NCI-H1694 treated with DMSO at 0.1 percent for 48 hours (cell line): ENCODE measurements at regions not wholly inside any gene's neighbourhood (a gene's known extent, or its start where the extent isn't known, plus 50 kb on each side); places are given as distances from the start of the nearest gene placed in this dataset.

Experiments
- DNase-seq: peaks from one replicate; lab custom pipeline; 2025; lab: John Stamatoyannopoulos, UW

GRCh38 chr10:120372917-120373316 is 84.1 kb upstream of the PLPP4 start:
- no peak for DNase-seq

GRCh38 chr10:120375666-120376065 is 81.4 kb upstream of the PLPP4 start:
- DNase-seq, result no peak

DNA sequence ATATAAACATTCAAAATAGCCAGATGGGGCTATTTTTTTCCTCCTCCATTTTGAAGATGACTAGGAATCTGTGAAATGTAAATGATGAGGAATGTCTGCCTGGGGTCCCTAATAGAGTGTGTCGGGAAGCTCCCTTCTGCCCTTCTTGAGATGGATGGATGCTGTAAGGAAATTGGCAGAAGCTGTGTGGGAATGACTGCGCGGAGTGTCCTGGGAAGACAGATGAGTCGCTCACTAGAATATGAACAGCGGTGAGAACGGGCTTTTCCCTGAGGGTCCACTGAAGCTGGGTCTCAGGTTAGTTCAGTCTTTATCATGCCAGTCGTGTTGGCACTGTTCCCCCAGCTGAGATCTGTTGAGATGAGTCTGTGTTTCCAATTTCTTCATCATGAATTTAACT is 75.1 kb upstream of the PLPP4 start:
- DNase-seq, result no peak

- DNase-seq, result no peak
Measured at GRCh38 chr10:120382360-120382759, 74.7 kb upstream of the PLPP4 start.

- DNase-seq, result no peak
Measured at GRCh38 chr10:120385992-120386391, 71.0 kb upstream of the PLPP4 start.

DNA sequence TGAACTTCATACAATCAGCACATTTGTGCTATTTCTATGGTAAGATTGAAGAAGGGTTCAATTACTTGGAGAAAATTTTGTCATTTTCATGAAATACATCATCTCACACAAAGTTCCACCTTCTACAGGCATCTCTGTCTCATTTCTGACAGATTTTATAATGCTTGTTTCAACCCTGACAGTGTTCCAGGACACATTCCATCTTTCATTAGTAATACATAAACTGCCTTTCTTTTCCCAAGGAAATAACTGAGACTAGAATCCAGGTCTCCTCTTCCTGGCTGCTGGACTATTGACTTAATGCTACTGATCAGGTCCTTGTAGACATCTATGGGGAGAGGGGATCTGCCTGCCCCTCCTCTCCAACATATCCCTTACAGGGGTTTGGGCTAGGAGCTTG is 70.1 kb upstream of the PLPP4 start:
- no peak for DNase-seq

GRCh38 chr10:120387326-120387725 is 69.7 kb upstream of the PLPP4 start:
- no peak for DNase-seq

DNA sequence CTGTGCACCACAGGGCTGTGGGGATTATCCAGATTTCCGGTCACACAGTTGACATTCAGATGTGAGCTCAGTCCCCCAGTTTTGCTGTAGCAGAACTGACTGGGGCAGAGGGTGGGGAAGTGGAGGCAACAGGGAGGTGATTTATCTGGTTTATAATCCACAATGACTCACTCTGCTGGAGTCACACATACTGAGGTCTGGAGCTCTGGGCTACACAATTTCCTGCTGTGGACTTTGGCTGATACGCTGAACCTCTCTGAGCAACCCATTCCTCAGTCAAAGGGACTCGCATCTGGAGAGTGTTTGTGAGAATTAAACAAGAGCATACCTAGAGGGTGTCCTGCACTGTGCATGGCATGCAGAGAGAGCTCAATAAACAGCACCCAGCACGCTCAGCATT is 64.8 kb upstream of the PLPP4 start:
- DNase-seq, result no peak

- no peak for DNase-seq
Measured at GRCh38 chr10:120392671-120393079, 64.4 kb upstream of the PLPP4 start.

DNA sequence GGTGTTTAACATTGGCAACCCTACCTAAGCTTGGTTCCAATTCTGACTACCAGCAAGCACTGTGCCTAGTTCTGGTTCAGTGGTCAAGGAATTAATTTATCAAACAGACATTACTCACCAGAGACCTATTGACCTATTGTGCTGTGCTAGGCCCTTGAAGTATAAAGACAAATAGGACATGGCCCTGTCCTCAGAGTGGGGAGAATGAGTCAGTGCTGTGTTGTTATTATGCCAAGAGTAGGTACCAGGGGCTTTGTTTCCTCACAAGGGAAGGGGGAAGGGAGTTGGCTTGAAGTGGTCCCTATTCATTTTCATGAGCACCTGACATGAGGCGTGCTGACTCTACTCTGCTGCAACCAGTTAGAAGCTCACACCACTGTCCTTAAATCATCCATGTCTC is 62.6 kb upstream of the PLPP4 start:
- no peak for DNase-seq

GRCh38 chr10:120396228-120396627 is 60.8 kb upstream of the PLPP4 start:
- no peak for DNase-seq

DNA sequence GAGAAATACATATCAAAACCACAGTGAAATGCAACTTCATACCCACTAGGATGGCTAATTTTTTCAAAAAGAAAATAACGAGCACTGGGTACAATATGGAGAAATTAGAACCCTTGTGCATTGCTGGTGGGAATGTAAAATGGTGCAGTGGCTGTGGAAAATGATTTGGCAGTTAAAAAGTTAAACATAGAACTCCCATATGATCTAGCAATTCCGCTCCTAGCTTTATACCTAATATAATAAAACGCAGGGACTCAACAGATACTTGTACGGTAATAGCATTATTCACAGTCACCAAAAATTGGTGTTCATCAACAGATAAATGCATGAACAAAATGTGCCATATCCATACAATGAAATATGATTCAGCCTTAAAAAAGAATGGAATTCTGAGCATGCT is 58.8 kb upstream of the PLPP4 start:
- DNase-seq, result no peak

DNA sequence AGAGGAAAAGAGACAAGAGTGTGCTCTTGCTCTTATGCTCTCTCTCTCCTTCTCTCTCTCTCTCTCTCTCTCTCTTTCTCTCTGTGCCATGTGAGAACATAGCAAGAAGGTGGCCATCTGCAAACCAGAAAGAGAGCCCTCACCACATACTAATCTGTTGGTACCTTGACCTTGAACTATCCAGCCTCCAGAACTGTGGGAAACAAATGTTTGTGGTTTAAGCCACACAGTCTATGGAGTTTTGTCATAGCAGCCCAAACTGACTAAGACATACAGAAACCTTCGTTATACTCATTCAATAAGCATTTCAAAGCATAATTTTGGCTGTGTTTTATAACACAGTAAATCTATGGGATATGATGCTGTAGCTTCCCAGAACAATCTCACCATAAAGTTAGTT is 56.4 kb upstream of the PLPP4 start:
- DNase-seq, result no peak

DNA sequence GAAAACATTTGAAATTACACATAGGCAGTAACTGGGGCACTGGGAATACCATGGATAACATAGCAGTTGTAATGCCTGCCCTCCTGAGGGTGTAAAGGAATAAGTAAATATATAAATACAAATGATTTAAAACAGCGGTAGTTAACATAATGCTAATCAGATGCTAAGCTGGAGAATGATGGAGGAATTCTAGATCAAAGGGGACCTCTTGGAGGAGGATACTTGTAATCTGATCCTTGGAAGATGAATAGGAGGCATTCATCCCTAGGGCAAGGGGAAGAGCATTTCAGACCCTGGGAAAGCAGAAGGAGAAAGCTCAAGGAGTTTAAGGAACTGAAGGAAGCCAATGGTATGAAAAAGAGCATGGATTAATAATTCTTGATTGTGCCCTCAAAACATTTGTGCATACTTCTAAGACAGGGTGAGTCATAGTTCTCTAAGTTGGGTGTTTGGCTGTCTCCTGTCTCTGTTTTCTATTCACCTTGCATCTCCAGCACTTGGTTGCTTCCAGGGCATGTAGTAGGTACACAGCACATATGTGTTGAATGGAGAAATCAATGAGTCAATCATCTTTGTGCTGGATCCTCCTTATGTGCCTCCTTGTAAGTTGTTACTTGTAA is 54.8 kb upstream of the PLPP4 start:
- no peak for DNase-seq

DNA sequence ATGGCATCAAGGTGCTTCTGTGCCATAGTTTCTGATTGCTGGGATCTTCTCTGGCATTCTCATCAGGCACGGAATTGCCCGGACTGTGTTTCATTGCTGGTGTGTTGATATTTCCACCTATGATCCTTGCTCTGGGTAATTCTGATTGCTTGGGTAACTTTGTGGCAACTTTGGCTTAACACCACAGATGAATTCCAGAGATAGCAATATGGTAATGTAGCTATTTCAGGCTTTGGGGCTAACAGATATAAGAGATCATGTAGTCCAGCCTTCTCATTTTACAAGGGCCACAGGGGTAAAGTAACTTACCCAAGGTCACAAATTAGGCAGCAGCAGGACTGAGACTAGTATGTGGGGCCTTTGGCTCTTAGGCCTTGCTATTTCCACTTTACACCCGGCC is 53.9 kb upstream of the PLPP4 start:
- DNase-seq, result no peak

DNA sequence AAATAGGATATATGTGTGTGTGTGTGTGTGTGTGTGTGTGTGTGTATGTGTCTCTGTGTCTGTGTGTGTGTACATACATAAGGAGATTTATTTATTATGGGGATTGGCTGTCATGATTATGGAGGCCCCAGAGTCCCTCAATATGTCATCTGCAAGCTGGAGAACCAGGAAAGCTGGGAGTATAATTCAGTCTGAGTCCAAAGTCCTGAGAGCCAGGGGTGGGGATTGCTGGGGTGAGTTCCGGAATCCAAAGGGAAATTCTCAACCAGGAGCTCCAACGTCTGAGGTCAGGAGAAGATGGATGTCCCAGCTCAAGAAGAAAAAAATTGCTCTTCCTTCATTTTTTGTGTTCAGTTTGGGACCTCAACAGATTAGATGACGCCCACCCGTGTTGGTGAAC is 50.7 kb upstream of the PLPP4 start:
- no peak for DNase-seq
